CD4-positive, CD25-positive, alpha-beta regulatory T cell (primary cell): ENCODE measurements at regions not wholly inside any gene's neighbourhood (a gene's known extent, or its start where the extent isn't known, plus 50 kb on each side); places are given as distances from the start of the nearest gene placed in this dataset.

Experiments used
- ATAC-seq, 2 donors: fragments of 150-1000 bp; cut with Tn5 transposase; one replicate each; pipeline ENCODE4 v1.10.0; 2021; ENCODE audit warnings: low read depth in 2 of 2, moderate number of reproducible peaks in 2 of 2, moderate library complexity in 1 of 2
- DNase-seq, 3 donors: peaks; one replicate each; pipeline versions ENCODE4 v3.0.0 to v3.0.0-alpha.2; 2012 to 2022; ENCODE audit warnings: mixed read lengths in 1 of 3
- H3K27ac ChIP-seq: one replicate; pipeline ENCODE4 v1.7.0; 2013; ENCODE audit warnings: mild to moderate bottlenecking, low read length; ENCODE audit not compliant: insufficient read depth, poor library complexity, severe bottlenecking
- H3K27me3 ChIP-seq: one replicate; pipeline ENCODE4 v1.7.0; 2013; ENCODE audit warnings: low read length; ENCODE audit not compliant: control insufficient read depth, insufficient read depth
- H3K36me3 ChIP-seq: one replicate; pipeline ENCODE4 v1.7.0; 2013; ENCODE audit warnings: mild to moderate bottlenecking, low read length, moderate library complexity; ENCODE audit not compliant: control insufficient read depth, insufficient read depth
- H3K4me1 ChIP-seq: 2 replicates; pipeline ENCODE4 v1.7.0; 2013; ENCODE audit warnings: mild to moderate bottlenecking, low read length; ENCODE audit not compliant: insufficient read depth, control insufficient read depth, poor library complexity, severe bottlenecking
- H3K4me3 ChIP-seq: one replicate; pipeline ENCODE4 v1.7.0; 2013; ENCODE audit warnings: low read depth, mild to moderate bottlenecking, low read length, moderate library complexity
- H3K9me3 ChIP-seq, 2 experiments: 1 replicate in 1 of 2; 2 replicates in 1 of 2; pipeline ENCODE4 v1.7.0; 2013; ENCODE audit warnings: low read length in 2 of 2, mild to moderate bottlenecking in 1 of 2, moderate library complexity in 1 of 2; ENCODE audit not compliant: control insufficient read depth in 2 of 2
- H3K27ac Mint-ChIP-seq, 3 donors: one replicate each; pipeline ENCODE4 v1.8.0; 2020 to 2022; ENCODE audit warnings: mild to moderate bottlenecking in 3 of 3, mixed read lengths in 3 of 3, moderate library complexity in 2 of 3
- H3K27me3 Mint-ChIP-seq: one replicate; pipeline ENCODE4 v1.8.0; 2022; ENCODE audit warnings: mild to moderate bottlenecking, mixed read lengths
- H3K36me3 Mint-ChIP-seq: one replicate; pipeline ENCODE4 v1.8.0; 2020; ENCODE audit warnings: mixed read lengths
- H3K4me1 Mint-ChIP-seq, 4 donors: one replicate each; pipeline ENCODE4 v1.8.0; 2020 to 2022; ENCODE audit warnings: mixed read lengths in 4 of 4, mild to moderate bottlenecking in 1 of 4
- H3K4me3 Mint-ChIP-seq, 4 donors: one replicate each; pipeline ENCODE4 v1.8.0; 2020 to 2022; ENCODE audit warnings: mild to moderate bottlenecking in 4 of 4, mixed read lengths in 4 of 4, moderate library complexity in 3 of 4
- H3K9me3 Mint-ChIP-seq, 7 donors: one replicate each; pipeline ENCODE4 v1.8.0; 2020 to 2022; ENCODE audit warnings: mixed read lengths in 7 of 7, mild to moderate bottlenecking in 3 of 7, moderate library complexity in 2 of 7

DNA sequence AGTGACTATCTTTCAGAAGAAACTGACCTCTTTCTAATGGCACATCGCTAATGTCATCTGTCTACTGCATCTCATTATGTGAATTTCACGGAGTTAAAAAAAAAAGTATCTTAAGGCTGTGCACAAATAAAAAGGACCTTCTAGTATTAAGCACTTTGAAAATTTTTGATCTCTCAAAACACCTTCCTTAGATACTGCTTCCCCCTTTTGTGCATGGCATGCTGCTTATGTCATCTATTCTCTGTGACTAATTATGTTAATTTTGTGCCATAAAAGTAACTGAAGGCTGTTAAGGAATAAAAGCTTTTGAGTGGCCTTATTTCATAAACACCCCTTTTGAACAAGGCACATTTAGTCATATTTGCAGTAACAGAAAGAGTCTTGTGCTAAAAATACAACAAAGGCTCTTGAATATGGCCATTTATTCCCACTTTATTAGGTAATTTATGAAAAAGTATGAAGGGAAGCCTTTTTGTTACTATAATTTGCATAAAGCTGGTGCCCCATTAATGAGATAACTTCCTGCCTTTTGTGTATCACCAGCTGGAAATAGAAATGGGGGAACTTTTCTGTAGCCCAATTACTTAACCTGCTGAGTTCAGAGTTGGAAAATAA is 1412.0 kb upstream of the ZEB2 start:
- no peak for ATAC-seq

DNA sequence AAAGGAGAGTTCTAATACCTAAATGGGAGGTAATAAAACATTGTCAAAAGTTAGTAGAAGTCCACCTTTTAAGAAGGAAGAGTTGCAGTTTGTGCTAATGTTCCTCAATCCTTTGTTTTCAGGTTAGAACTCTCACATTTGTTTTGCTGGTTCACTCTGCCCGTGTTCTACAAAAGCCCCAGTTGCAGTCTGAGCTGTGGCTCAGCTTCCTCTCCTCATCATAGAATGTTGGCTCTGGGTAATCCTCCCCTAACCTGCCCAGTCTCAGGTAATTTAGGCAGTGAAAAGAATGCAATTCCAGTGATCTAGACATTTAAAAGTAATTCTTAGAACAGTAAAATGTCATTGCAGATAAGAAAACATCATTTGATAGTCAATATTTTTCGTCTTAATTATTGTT is 1410.4 kb upstream of the ZEB2 start:
- Histone ChIP-seq H3K27ac (no peak overlapping the region), H3K36me3 (no peaks in the 10 kb centered on the region), H3K4me1 (no peaks in the 10 kb centered on the region), H3K9me3 (no peaks in the 10 kb centered on the region), H3K4me3 (no peak overlapping the region), H3K27me3 (no peaks in the 10 kb centered on the region)
- Mint-ChIP-seq H3K27ac (no peak overlapping the region), H3K36me3 (no peaks in the 10 kb centered on the region), H3K27me3 (no peaks in the 10 kb centered on the region), H3K4me1 (no peaks in the 10 kb centered on the region), H3K4me3 (no peak overlapping the region), H3K9me3 (peaks cover 0 to 4% (median 0%) of the 10 kb centered on the region in 7 donors)
- no peak for DNase-seq
- ATAC-seq, result no peak

More for the DNA sequence above, 1412.0 kb upstream of the ZEB2 start:
- Histone ChIP-seq H3K36me3 (no peaks in the 10 kb centered on the region), H3K4me3 (no peak overlapping the region), H3K27me3 (no peaks in the 10 kb centered on the region), H3K4me1 (no peaks in the 10 kb centered on the region), H3K27ac (no peak overlapping the region), H3K9me3 (no peaks in the 10 kb centered on the region)
- Mint-ChIP-seq H3K4me1 (no peaks in the 10 kb centered on the region), H3K4me3 (no peak overlapping the region), H3K27ac (no peak overlapping the region), H3K9me3 (peaks cover 0 to 5% (median 3%) of the 10 kb centered on the region in 7 donors), H3K27me3 (no peaks in the 10 kb centered on the region), H3K36me3 (no peaks in the 10 kb centered on the region)
- DNase-seq, result no peak

DNA sequence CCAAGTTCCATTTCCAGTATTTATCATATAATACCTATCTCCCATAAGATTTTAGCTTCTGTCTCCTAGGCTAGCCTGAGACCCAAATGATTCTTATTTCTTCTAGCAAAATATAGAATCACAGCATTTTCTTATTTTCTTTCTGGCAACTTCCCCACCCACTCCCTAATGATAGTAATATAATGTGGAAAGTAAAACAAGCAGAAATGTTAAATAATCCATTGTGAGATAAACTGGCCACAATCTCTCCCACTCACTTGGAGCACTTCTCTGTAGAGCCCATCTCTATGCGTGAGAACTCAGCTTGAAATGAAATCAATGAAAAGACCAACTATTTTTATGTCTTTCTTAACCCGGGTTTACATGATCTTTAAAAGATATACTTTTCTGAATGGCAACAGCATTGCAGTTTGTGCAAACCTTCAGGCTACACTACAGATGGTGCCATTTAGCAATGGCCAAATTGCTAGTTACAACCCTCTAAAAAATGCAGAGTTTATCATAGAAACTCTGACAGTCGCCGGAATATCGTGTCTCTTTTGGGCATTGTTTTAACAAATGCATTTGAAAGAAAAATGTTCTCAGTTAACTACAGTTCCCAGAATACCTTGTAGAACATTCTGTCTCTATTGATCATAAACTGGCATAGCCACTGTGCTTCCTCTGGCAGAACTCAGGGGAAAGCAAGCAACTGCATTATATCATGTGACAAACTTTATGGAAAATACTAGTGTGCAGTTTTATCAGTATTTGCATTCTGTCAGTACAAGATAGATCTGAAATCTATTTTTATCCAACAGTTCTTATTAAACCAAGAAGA is 1407.4 kb upstream of the ZEB2 start:
- Histone ChIP-seq H3K9me3 (no peaks in the 10 kb centered on the region), H3K27me3 (no peaks in the 10 kb centered on the region), H3K4me3 (no peak overlapping the region), H3K4me1 (no peaks in the 10 kb centered on the region), H3K36me3 (no peaks in the 10 kb centered on the region), H3K27ac (no peak overlapping the region)
- no peaks in the 10 kb centered on the region for H3K4me1 Mint-ChIP-seq
- H3K27me3 Mint-ChIP-seq, result no peaks in the 10 kb centered on the region
- DNase-seq, result no peak
- no peak overlapping the region for H3K27ac Mint-ChIP-seq
- H3K9me3 Mint-ChIP-seq, result peaks cover 0 to 5% (median 0%) of the 10 kb centered on the region in 7 donors
- H3K36me3 Mint-ChIP-seq, result no peaks in the 10 kb centered on the region
- no peak for ATAC-seq
- H3K4me3 Mint-ChIP-seq, result no peak overlapping the region

- peaks cover 0 to 5% (median 0%) of the 10 kb centered on the region in 7 donors for H3K9me3 Mint-ChIP-seq
- no peaks in the 10 kb centered on the region for H3K27me3 ChIP-seq
- H3K36me3 Mint-ChIP-seq, result no peaks in the 10 kb centered on the region
- no peaks in the 10 kb centered on the region for H3K4me1 ChIP-seq
- H3K27ac ChIP-seq, result no peak overlapping the region
- DNase-seq (no peak), ATAC-seq (no peak)
- H3K27ac Mint-ChIP-seq, result no peak overlapping the region
- no peaks in the 10 kb centered on the region for H3K27me3 Mint-ChIP-seq
- no peak overlapping the region for H3K4me3 ChIP-seq
- no peak overlapping the region for H3K4me3 Mint-ChIP-seq
- H3K4me1 Mint-ChIP-seq, result no peaks in the 10 kb centered on the region
- no peaks in the 10 kb centered on the region for H3K36me3 ChIP-seq
- H3K9me3 ChIP-seq, result no peaks in the 10 kb centered on the region
These were observed 1405.7 kb upstream of the ZEB2 start for GRCh38 chr2:145925591-145925990.

DNA sequence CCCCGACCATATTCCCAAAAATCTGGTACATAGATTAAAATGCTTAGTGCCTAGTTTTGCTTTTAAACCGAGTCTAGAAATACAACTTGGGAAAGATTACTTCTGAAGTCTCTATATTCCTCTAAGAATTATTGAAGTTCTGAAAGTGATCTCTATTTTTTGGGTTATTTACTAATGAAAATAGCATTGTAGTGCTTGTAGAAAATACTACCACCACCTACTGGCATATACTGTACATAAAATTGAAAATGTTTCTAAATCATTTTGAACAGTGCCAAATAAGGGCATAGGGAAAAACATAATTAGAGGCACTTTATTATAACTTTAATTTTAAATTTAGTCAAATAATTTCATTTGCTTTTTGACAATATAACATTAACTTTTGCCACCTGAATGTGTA is 1399.6 kb upstream of the ZEB2 start:
- DNase-seq, result no peak
- H3K27ac ChIP-seq, result no peak overlapping the region
- Mint-ChIP-seq H3K27me3 (no peaks in the 10 kb centered on the region), H3K4me1 (no peaks in the 10 kb centered on the region), H3K4me3 (no peak overlapping the region), H3K9me3 (peaks cover 0 to 3% (median 0%) of the 10 kb centered on the region in 7 donors), H3K36me3 (no peaks in the 10 kb centered on the region), H3K27ac (no peak overlapping the region)
- no peaks in the 10 kb centered on the region for H3K36me3 ChIP-seq
- H3K4me3 ChIP-seq, result no peak overlapping the region
- no peaks in the 10 kb centered on the region for H3K4me1 ChIP-seq
- ATAC-seq, result no peak
- H3K27me3 ChIP-seq, result no peaks in the 10 kb centered on the region
- H3K9me3 ChIP-seq, result no peaks in the 10 kb centered on the region

DNA sequence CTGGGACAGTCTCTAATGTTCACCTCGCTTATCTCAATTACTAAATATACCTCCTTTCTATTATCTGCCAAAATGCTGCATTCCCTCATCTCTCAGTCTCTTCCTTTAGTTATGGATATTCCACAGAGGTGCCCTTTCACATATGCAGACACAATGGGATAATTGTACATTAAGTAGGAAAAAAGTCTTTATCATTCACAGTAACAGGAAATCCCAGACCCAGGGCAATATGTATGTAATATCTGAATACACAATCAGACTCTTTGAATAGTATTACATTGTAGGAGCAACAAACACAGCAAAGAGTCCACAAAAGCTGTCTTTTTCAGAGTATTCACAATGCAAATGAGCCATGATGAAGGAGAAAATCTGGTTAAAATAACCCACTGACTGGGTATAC is 1399.0 kb upstream of the ZEB2 start:
- H3K36me3 Mint-ChIP-seq, result no peaks in the 10 kb centered on the region
- no peak for ATAC-seq
- Histone ChIP-seq H3K4me1 (no peaks in the 10 kb centered on the region), H3K9me3 (no peaks in the 10 kb centered on the region), H3K27me3 (no peaks in the 10 kb centered on the region), H3K4me3 (no peak overlapping the region), H3K36me3 (no peaks in the 10 kb centered on the region), H3K27ac (no peak overlapping the region)
- H3K27ac Mint-ChIP-seq, result no peak overlapping the region
- H3K9me3 Mint-ChIP-seq, result peaks cover 0 to 3% (median 0%) of the 10 kb centered on the region in 7 donors
- H3K27me3 Mint-ChIP-seq, result no peaks in the 10 kb centered on the region
- no peak for DNase-seq
- no peak overlapping the region for H3K4me3 Mint-ChIP-seq
- H3K4me1 Mint-ChIP-seq, result no peaks in the 10 kb centered on the region

- no peaks in the 10 kb centered on the region for H3K36me3 Mint-ChIP-seq
- DNase-seq (no peak), ATAC-seq (no peak)
- no peaks in the 10 kb centered on the region for H3K4me1 ChIP-seq
- no peaks in the 10 kb centered on the region for H3K27me3 ChIP-seq
- H3K4me1 Mint-ChIP-seq, result no peaks in the 10 kb centered on the region
- no peak overlapping the region for H3K4me3 Mint-ChIP-seq
- H3K27ac ChIP-seq, result no peak overlapping the region
- peaks cover 0 to 4% (median 0%) of the 10 kb centered on the region in 7 donors for H3K9me3 Mint-ChIP-seq
- H3K27ac Mint-ChIP-seq, result no peak overlapping the region
- no peaks in the 10 kb centered on the region for H3K36me3 ChIP-seq
- H3K27me3 Mint-ChIP-seq, result no peaks in the 10 kb centered on the region
- H3K9me3 ChIP-seq, result no peaks in the 10 kb centered on the region
- no peak overlapping the region for H3K4me3 ChIP-seq
These were observed 1396.9 kb upstream of the ZEB2 start for GRCh38 chr2:145916799-145917198.

DNA sequence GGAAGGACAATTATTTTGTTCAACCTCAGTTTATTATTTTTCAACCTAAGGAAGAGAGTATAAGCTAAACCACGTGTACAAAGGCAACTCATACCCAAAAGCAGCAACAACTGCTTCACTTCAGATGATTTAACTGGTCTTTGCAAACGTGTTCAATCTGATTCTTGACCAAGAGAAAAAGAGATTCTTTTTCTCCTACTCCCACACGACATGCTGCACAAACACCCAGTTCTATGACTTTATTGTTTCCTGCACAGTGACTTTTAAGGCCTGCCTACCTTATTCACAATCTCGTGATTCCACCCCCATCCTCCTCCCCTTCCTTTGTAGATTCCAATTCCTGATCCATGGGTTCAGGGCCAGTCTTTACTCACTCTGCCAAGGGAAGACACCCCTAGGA is 1394.8 kb upstream of the ZEB2 start:
- H3K4me1 Mint-ChIP-seq, result no peaks in the 10 kb centered on the region
- H3K36me3 Mint-ChIP-seq, result no peaks in the 10 kb centered on the region
- DNase-seq (no peak), ATAC-seq (no peak)
- peaks cover 0 to 5% (median 0%) of the 10 kb centered on the region in 7 donors for H3K9me3 Mint-ChIP-seq
- H3K4me3 Mint-ChIP-seq, result no peak overlapping the region
- no peaks in the 10 kb centered on the region for H3K27me3 ChIP-seq
- no peak overlapping the region for H3K27ac ChIP-seq
- no peak overlapping the region for H3K4me3 ChIP-seq
- H3K27ac Mint-ChIP-seq, result no peak overlapping the region
- no peaks in the 10 kb centered on the region for H3K4me1 ChIP-seq
- H3K9me3 ChIP-seq, result no peaks in the 10 kb centered on the region
- no peaks in the 10 kb centered on the region for H3K36me3 ChIP-seq
- H3K27me3 Mint-ChIP-seq, result no peaks in the 10 kb centered on the region
